IMR-90 (cell line): ENCODE measurements at regions not wholly inside any gene's neighbourhood (a gene's known extent, or its start where the extent isn't known, plus 50 kb on each side); places are given as distances from the start of the nearest gene placed in this dataset.

ENCODE experiments used
- ATAC-seq: fragments of 200-7000 bp; cut with Tn5 transposase; 2 replicates; pipeline ENCODE4 v1.9.1; 2020; ENCODE audit warnings: low read depth, mild to moderate bottlenecking, moderate library complexity
- BruUV-seq: library from RNA; stranded (reverse); fragments of 400-500 nt; replicated peaks from 2 replicates; lab custom pipeline; 2021; lab: Mats Ljungman, UMichigan
- CTCF ChIA-PET: fragments of 300-600 bp; formaldehyde crosslinking; extraction: SDS; loops from one replicate; lab custom pipeline; 2021; ENCODE audit warnings: antibody characterized with exemption; lab: Yijun Ruan, JAX
- POLR2A ChIA-PET: fragments of 300-600 bp; sonication (Branson Sonifier 250); formaldehyde crosslinking; loops from one replicate; lab custom pipeline; 2022; ENCODE audit warnings: antibody characterized with exemption; ENCODE audit not compliant: unreplicated experiment; lab: Charles Lee
- DNase-seq: peaks from one replicate; pipeline ENCODE4 v3.0.0; 2013
- H2AFZ ChIP-seq: replicated peaks from 2 replicates; pipeline ENCODE3; 2013; ENCODE audit warnings: low read length, mild to moderate bottlenecking; ENCODE audit not compliant: poor library complexity
- H2AK5ac ChIP-seq: 2 replicates; pipeline ENCODE4 v1.6.1; 2013; ENCODE audit warnings: low read depth, low read length, inconsistent platforms
- H2AK9ac ChIP-seq: replicated peaks from 2 replicates; pipeline ENCODE3; 2013; ENCODE audit warnings: mild to moderate bottlenecking, low read depth, low read length, moderate library complexity; ENCODE audit not compliant: poor library complexity
- H2BK120ac ChIP-seq: 2 replicates; pipeline ENCODE4 v1.6.1; 2013; ENCODE audit warnings: low read depth, low read length, inconsistent platforms
- H2BK15ac ChIP-seq: 3 replicates; pipeline ENCODE4 v1.6.1; 2013; ENCODE audit warnings: low read depth, low read length, inconsistent platforms
- H2BK20ac ChIP-seq: 2 replicates; pipeline ENCODE4 v1.6.1; 2013; ENCODE audit warnings: low read depth, mild to moderate bottlenecking, inconsistent platforms, low read length, moderate library complexity
- H2BK5ac ChIP-seq: 2 replicates; pipeline ENCODE4 v1.6.1; 2013; ENCODE audit warnings: mild to moderate bottlenecking, low read depth, low read length, inconsistent platforms; ENCODE audit not compliant: poor library complexity, severe bottlenecking
- H3K14ac ChIP-seq: replicated peaks from 2 replicates; pipeline ENCODE4 v1.6.1; 2013; ENCODE audit warnings: low read depth, low read length, inconsistent platforms
- H3K18ac ChIP-seq: 2 replicates; pipeline ENCODE4 v1.6.1; 2013; ENCODE audit warnings: low read depth, low read length, control low read depth
- H3K23ac ChIP-seq: 2 replicates; pipeline ENCODE4 v1.6.1; 2013; ENCODE audit warnings: low read depth, low read length, inconsistent platforms
- H3K27ac ChIP-seq: 2 replicates; pipeline ENCODE4 v1.5.1; 2013; ENCODE audit warnings: mild to moderate bottlenecking, control low read depth, low read length; ENCODE audit not compliant: insufficient read depth
- H3K27me3 ChIP-seq: 2 replicates; pipeline ENCODE4 v1.6.1; 2013; ENCODE audit warnings: low read length; ENCODE audit not compliant: control insufficient read depth, insufficient read depth
- H3K36me3 ChIP-seq: 2 replicates; pipeline ENCODE4 v1.6.1; 2013; ENCODE audit warnings: low read length, mixed read lengths; ENCODE audit not compliant: control insufficient read depth, insufficient read depth
- H3K4ac ChIP-seq: 2 replicates; pipeline ENCODE4 v1.6.1; 2013; ENCODE audit warnings: low read depth, low read length, inconsistent platforms
- H3K4me1 ChIP-seq: 2 replicates; pipeline ENCODE4 v1.6.1; 2013; ENCODE audit warnings: low read length, mixed read lengths; ENCODE audit not compliant: control insufficient read depth, insufficient read depth
- H3K4me2 ChIP-seq: 2 replicates; pipeline ENCODE4 v1.6.1; 2013; ENCODE audit warnings: low read depth, mild to moderate bottlenecking, control low read depth, low read length, moderate library complexity
- H3K4me3 ChIP-seq: 2 replicates; pipeline ENCODE4 v1.5.1; 2013; ENCODE audit warnings: low read depth, mild to moderate bottlenecking, control low read depth, low read length, moderate library complexity; ENCODE audit not compliant: insufficient read depth
- H3K56ac ChIP-seq: 2 replicates; pipeline ENCODE4 v1.6.1; 2013; ENCODE audit warnings: low read length, inconsistent platforms; ENCODE audit not compliant: insufficient read depth; ENCODE audit errors: extremely low read depth
- H3K79me1 ChIP-seq, 2 experiments: 2 replicates each; pipeline ENCODE4 v1.6.1; 2013; ENCODE audit warnings: low read length in 2 of 2, inconsistent platforms in 1 of 2, low read depth in 1 of 2
- H3K9ac ChIP-seq: 2 replicates; pipeline ENCODE4 v1.6.1; 2013; ENCODE audit warnings: low read depth, low read length, control low read depth
- H3K9me1 ChIP-seq: 2 replicates; pipeline ENCODE4 v1.6.1; 2013; ENCODE audit warnings: low read length, inconsistent platforms; ENCODE audit not compliant: insufficient read depth
- H3K9me3 ChIP-seq: 2 replicates; pipeline ENCODE4 v1.6.1; 2013; ENCODE audit warnings: low read length; ENCODE audit not compliant: control insufficient read depth, insufficient read depth
- H4K20me1 ChIP-seq: 2 replicates; pipeline ENCODE4 v1.6.1; 2013; ENCODE audit warnings: low read length, inconsistent platforms; ENCODE audit not compliant: insufficient read depth
- H4K5ac ChIP-seq: 2 replicates; pipeline ENCODE4 v1.6.1; 2013; ENCODE audit warnings: mild to moderate bottlenecking, low read depth, low read length, control low read depth
- H4K8ac ChIP-seq, 2 experiments: 2 replicates each; pipeline ENCODE4 v1.6.1; 2013; ENCODE audit warnings: low read depth in 2 of 2, low read length in 2 of 2, control low read depth in 1 of 2, inconsistent platforms in 1 of 2
- H4K91ac ChIP-seq: 2 replicates; pipeline ENCODE4 v1.6.1; 2013; ENCODE audit warnings: low read depth, low read length, inconsistent platforms; ENCODE audit not compliant: insufficient read depth
- BHLHE40 ChIP-seq: fragments of 150-350 bp; IDR thresholded peaks from 2 replicates; pipeline ENCODE4 v1.6.1; 2016; ENCODE audit warnings: mild to moderate bottlenecking, low read depth, low read length
- CEBPB ChIP-seq: IDR thresholded peaks from 2 replicates; pipeline ENCODE4 v1.6.1; 2012; ENCODE audit warnings: low read depth, low read length, improper control_type of control experiment
- CHD1 ChIP-seq: IDR thresholded peaks from 2 replicates; pipeline ENCODE4 v1.6.1; 2012; ENCODE audit warnings: low read depth, low read length, improper control_type of control experiment
- FOS ChIP-seq: fragments of 150-350 bp; IDR thresholded peaks from 2 replicates; pipeline ENCODE4 v1.6.1; 2016; ENCODE audit warnings: low read depth, low read length
- MAFK ChIP-seq: IDR thresholded peaks from 2 replicates; pipeline ENCODE4 v1.6.1; 2012; ENCODE audit warnings: low read depth, low read length, improper control_type of control experiment
- MAZ ChIP-seq: IDR thresholded peaks from 2 replicates; pipeline ENCODE4 v1.6.1; 2012; ENCODE audit warnings: low read depth, mild to moderate bottlenecking, low read length, improper control_type of control experiment, moderate library complexity, borderline replicate concordance
- MXI1 ChIP-seq: IDR thresholded peaks from 2 replicates; pipeline ENCODE4 v1.6.1; 2012; ENCODE audit warnings: low read depth, mild to moderate bottlenecking, low read length, moderate library complexity, borderline replicate concordance
- NFE2L2 ChIP-seq: fragments of 150-350 bp; IDR thresholded peaks from 2 replicates; pipeline ENCODE4 v1.6.1; 2016; ENCODE audit warnings: low read depth, mild to moderate bottlenecking, low read length
- POLR2A ChIP-seq: IDR thresholded peaks from 2 replicates; pipeline ENCODE4 v1.6.1; 2012; ENCODE audit warnings: mild to moderate bottlenecking, low read depth, low read length
- RAD21 ChIP-seq: IDR thresholded peaks from 2 replicates; pipeline ENCODE4 v1.6.1; 2012; ENCODE audit warnings: low read length, improper control_type of control experiment
- RCOR1 ChIP-seq: IDR thresholded peaks from 2 replicates; pipeline ENCODE4 v1.6.1; 2012; ENCODE audit warnings: mild to moderate bottlenecking, low read length, improper control_type of control experiment; ENCODE audit not compliant: insufficient replicate concordance
- RFX5 ChIP-seq: IDR thresholded peaks from 2 replicates; pipeline ENCODE4 v1.8.0; 2012; ENCODE audit warnings: low read depth, mild to moderate bottlenecking, low read length, moderate library complexity
- SMC3 ChIP-seq: fragments of 150-350 bp; IDR thresholded peaks from 2 replicates; pipeline ENCODE4 v1.6.1; 2016; ENCODE audit warnings: low read depth, mild to moderate bottlenecking, antibody characterized with exemption, low read length, moderate library complexity
- USF2 ChIP-seq: fragments of 150-350 bp; IDR thresholded peaks from 2 replicates; pipeline ENCODE4 v1.6.1; 2017; ENCODE audit warnings: mild to moderate bottlenecking, antibody characterized with exemption, low read length, low read depth
- WGBS, 2 experiments: methylation state at CpG; one replicate each; pipeline versions ENCODE4 v1.1.5 to v1.1.7; 2013; ENCODE audit warnings: missing lambda C conversion rate in 2 of 2; ENCODE audit not compliant: insufficient read length in 1 of 2; ENCODE audit errors: extremely low coverage in 2 of 2; 5-methylcytosine and 5-hydroxymethylcytosine counted together
- dilution Hi-C: fragments of 300-500 bp; cut with HindIII; formaldehyde crosslinking; loops from one replicate; pipeline ENCODE4 v1.14.3; 2018; ENCODE audit warnings: low sequenced_read_pairs; ENCODE audit not compliant: unreplicated experiment
- in situ Hi-C: fragments of 300-500 bp; cut with MboI; formaldehyde crosslinking; loops from 3 replicates; pipeline ENCODE4 v1.14.3; 2019; ENCODE audit warnings: low sequenced_read_pairs, inconsistent platforms, mixed read lengths
- intact Hi-C: fragments of 100-400 bp; cut with micrococcal nuclease; formaldehyde crosslinking; loops from 2 replicates; pipeline ENCODE4 v1.10.0; 2022
- TF ChIP-seq, protein P1 (sequence below): conservative IDR thresholded peaks from 2 replicates; pipeline ENCODE4 v1.5.1; 2012; ENCODE audit warnings: mild to moderate bottlenecking, low read depth, low read length, improper control_type of control experiment
- TF ChIP-seq, protein P2 (sequence below): fragments of 150-350 bp; IDR thresholded peaks from 2 replicates; pipeline ENCODE4 v1.6.1; 2016; ENCODE audit warnings: low read depth, mild to moderate bottlenecking, low read length, moderate library complexity, borderline replicate concordance

DNA sequence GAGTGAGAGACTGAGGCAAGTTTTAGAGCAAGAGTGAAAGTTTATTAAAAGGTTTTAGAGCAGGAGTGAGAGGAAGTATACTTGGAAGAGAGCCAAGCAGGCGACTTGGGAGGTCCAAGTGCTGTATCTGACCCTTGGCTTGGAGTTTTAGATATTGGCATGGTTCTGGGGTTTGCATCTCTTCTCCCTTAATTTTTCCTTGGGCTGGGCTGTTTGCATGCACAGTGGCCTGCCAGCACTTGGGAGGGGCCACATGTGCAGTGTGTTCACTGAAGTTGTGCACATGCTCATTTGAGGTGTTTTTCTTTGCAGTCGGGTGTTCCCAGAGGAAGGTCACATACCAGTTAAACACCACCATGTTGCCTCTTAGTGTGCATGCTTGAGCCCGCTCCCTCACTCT, 464.1 kb downstream of the DMRT2 start:
- Histone ChIP-seq H3K4me2 (no peak overlapping the region), H4K5ac (no peak overlapping the region), H3K4me1 (no peaks in the 10 kb centered on the region), H3K9me1 (no peaks in the 10 kb centered on the region), H2BK5ac (no peak overlapping the region), H3K14ac (no peak overlapping the region), H3K4me3 (no peak overlapping the region), H2AK5ac (no peak overlapping the region), H3K4ac (no peak overlapping the region), H2BK20ac (no peak overlapping the region), H3K23ac (no peak overlapping the region), H4K8ac (no peak overlapping the region), H2AFZ (no peak overlapping the region), H3K9ac (no peak overlapping the region), H3K18ac (no peak overlapping the region), H3K27me3 (no peaks in the 10 kb centered on the region), H3K36me3 (no peaks in the 10 kb centered on the region), H3K79me1 (no peaks in the 10 kb centered on the region), H2BK15ac (no peak overlapping the region), H2AK9ac (no peak overlapping the region), H3K56ac (no peak overlapping the region), H4K20me1 (no peaks in the 10 kb centered on the region), H3K27ac (no peak overlapping the region), H3K9me3 (peaks cover 19% of the 10 kb centered on the region), H4K91ac (no peak overlapping the region), H2BK120ac (no peak overlapping the region)
- intact Hi-C loops = no loop called here
- in situ Hi-C loops = no loop called here
- ChIA-PET POLR2A (no interaction called here), CTCF (no interaction called here)
- no peak for ATAC-seq
- no peak for DNase-seq
- TF ChIP-seq RFX5 (no peak), NFE2L2 (no peak), CEBPB (no peak), MXI1 (no peak), RCOR1 (no peak), POLR2A (no peak), USF2 (no peak), MAZ (no peak), SMC3 (no peak), CHD1 (no peak), MAFK (no peak), RAD21 (no peak), BHLHE40 (no peak), FOS (no peak)
- TF ChIP-seq, protein P1, sequence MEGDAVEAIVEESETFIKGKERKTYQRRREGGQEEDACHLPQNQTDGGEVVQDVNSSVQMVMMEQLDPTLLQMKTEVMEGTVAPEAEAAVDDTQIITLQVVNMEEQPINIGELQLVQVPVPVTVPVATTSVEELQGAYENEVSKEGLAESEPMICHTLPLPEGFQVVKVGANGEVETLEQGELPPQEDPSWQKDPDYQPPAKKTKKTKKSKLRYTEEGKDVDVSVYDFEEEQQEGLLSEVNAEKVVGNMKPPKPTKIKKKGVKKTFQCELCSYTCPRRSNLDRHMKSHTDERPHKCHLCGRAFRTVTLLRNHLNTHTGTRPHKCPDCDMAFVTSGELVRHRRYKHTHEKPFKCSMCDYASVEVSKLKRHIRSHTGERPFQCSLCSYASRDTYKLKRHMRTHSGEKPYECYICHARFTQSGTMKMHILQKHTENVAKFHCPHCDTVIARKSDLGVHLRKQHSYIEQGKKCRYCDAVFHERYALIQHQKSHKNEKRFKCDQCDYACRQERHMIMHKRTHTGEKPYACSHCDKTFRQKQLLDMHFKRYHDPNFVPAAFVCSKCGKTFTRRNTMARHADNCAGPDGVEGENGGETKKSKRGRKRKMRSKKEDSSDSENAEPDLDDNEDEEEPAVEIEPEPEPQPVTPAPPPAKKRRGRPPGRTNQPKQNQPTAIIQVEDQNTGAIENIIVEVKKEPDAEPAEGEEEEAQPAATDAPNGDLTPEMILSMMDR = no peak
- TF ChIP-seq, protein P2, sequence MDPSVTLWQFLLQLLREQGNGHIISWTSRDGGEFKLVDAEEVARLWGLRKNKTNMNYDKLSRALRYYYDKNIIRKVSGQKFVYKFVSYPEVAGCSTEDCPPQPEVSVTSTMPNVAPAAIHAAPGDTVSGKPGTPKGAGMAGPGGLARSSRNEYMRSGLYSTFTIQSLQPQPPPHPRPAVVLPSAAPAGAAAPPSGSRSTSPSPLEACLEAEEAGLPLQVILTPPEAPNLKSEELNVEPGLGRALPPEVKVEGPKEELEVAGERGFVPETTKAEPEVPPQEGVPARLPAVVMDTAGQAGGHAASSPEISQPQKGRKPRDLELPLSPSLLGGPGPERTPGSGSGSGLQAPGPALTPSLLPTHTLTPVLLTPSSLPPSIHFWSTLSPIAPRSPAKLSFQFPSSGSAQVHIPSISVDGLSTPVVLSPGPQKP = no peak
- no TSS peak for BruUV-seq
- dilution Hi-C loops = no loop called here
- WGBS, 2 experiments = no CpG with 5 or more reads among the region's 3 CpGs
